Retina (tissue), 1 donor: ENCODE measurements at regions not wholly inside any gene's neighbourhood (a gene's known extent, or its start where the extent isn't known, plus 50 kb on each side); places are given as distances from the start of the nearest gene placed in this dataset.
A peak's percentile ranks its signal among the peaks of the same experiment; 100 is the strongest.
"Not testable (repeated sequence)": the region's sequence is repeated elsewhere in the genome, so short reads cannot be mapped to it uniquely, and the experiment has no call there.

Experiments used
- DNase-seq: peaks from one replicate; pipeline ENCODE4 v3.0.0-alpha.2; 2016

- DNase-seq = peak; percentile 18
Measured at GRCh38 chr12:76666290-76666835, 97.6 kb upstream of the ZDHHC17 start.

GRCh38 chr12:76669981-76670380 is 93.9 kb upstream of the ZDHHC17 start:
- DNase-seq = no peak

- DNase-seq = no peak
Measured at GRCh38 chr12:76670776-76671175, 93.1 kb upstream of the ZDHHC17 start.

DNA sequence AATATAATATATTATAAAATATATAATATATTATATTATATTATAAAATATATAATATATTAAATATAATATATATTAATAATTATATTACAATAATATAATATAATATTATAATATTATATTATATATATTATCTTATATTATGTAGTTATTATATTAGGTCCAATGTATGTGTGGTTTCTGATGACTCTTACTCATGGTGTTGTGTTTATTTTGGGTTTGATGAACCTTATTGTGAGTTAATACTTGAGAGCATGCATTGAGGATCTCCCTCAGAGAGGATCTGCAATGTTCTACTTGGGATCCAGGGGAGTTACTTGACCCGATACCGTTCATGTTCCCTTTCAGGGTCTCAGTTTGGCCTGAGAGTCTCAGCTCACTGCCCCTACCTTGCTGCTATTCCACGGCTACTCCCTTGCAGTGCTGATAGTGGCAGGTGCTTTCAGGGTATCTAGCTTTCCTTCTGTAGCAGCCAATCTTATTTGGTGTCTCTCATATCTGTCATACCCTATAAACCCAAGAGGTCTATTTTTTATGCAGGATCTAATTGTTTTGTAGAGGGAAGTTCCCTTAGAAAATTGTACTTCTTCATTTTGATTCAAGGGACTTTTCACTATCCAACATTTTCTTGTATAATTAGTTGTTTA is 89.1 kb upstream of the ZDHHC17 start:
- no peak for DNase-seq

DNA sequence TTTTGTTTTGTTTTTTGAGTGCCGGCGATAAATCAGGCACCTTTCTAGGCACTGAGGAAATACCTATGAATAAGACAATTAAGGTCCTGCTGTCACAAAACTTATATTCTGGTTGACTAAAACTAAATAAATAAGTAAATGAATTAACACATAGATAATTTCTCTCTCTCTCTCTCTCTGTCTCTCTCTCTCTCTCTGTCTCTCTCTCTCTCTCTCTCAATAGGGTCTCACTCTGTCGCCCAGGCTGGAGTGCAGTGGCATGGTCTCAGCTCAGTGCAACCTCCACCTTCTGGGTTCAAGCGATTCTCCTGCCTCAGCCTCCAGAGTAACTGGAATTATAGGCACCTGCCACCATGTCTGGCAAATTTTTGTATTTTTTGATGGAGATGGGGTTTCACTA is 87.7 kb upstream of the ZDHHC17 start:
- not testable (repeated sequence) for DNase-seq

GRCh38 chr12:76678992-76679391 is 84.9 kb upstream of the ZDHHC17 start:
- no peak for DNase-seq

GRCh38 chr12:76679778-76680177 is 84.1 kb upstream of the ZDHHC17 start:
- no peak for DNase-seq

GRCh38 chr12:76680940-76681339 is 83.0 kb upstream of the ZDHHC17 start:
- DNase-seq = no peak

DNA sequence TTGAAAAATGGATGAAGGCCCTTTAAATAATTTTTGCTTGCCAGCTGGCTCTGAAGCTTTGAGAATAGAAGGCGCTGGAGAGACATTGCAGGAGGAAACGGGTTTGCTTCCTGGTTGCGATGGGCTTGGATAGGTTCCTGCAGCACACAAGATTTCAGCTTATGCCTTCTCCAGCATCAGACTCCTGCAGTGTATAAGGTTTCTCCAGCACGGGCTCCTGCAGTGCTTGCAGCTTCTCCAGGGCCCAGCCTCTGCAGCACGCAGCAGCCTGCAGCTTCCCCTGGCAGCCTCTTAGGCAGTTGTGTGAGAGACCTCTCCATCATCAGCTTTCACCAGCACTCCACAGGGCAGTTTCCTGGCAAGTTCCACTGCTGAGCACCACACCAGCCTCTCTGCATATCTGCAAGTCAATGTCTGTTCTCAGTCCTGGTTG is 78.7 kb upstream of the ZDHHC17 start:
- peak; percentile 38 for DNase-seq

- no peak for DNase-seq
Measured at GRCh38 chr12:76687981-76688380, 75.9 kb upstream of the ZDHHC17 start.

DNA sequence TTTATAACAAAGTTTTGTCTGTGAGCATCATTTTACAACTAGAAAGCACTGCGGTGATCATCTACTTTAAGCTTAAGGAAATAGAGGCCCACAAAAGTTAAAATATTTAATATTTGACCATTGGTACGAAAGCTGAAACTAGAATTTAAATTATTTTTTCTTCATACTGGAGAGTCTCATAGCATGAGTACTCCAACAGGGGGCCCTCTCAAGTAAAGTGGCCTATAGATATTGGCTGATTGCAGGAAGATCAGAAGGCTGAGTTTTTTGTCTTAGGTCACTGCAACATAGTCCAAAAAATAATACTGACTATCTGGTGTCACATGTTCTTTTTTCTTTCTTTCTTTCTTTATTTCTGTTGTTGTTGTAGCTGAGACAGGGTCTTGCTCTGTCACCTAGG is 75.3 kb upstream of the ZDHHC17 start:
- DNase-seq = no peak

GRCh38 chr12:76690921-76691700 is 72.8 kb upstream of the ZDHHC17 start:
- no peak for DNase-seq

GRCh38 chr12:76692846-76693245 is 71.1 kb upstream of the ZDHHC17 start:
- no peak for DNase-seq

DNA sequence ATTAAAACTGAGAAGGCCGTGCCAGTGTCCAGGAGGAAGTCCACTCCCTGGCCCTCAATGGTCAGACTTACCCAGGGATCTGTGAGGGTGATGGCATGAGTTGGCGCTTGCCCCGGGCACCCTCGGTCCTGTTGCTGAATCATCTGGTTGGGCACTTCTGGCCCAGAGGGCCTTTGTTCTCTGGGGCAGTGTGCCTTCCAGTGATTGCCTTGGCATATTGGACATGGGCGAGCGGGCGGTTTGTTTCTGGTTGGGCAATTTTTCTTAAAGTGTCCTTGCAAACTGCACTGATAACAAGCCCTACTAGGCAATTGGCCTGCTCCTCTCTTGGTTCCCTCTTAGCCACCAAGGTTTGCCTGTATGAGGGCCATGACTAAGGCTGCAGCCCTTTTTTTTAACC is 69.5 kb upstream of the ZDHHC17 start:
- DNase-seq = no peak

DNA sequence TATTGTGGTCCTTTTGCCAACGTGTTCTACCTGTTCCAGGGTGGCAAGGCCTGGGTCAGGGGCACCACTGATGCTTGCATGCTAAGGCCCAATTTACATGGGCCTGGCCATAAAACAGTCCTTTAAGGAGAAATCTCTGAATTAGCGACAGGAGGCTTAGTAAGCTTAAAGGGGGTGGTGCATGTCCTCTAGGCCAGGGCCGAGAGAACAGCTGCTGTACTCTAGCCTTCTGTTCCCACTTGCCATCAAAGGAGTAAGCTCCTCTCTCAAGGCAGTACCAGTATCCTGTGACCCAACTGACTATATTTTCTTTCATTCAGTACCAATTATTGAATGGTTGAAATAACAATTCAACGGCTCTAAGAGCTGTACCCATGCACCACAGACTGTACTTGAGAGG is 67.7 kb upstream of the ZDHHC17 start:
- no peak for DNase-seq

DNA sequence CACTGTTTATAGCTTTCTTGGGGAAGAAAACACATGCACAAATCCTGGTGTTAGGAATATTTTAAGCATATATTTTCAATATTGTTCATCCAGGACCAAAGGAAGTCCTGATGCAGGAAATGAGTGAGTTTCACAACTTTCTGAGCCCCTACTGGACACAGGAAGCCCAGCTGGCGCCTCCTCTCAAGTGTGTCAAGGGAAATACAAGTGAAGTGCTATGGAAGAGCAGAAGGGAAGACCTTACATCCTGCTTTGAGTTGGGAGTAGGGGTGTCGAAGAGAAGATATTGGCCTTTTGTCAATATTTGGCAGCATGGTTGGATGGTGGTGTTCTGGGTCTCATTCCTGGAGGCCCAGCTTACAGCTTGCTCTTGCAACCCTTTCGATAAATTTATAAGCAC is 66.1 kb upstream of the ZDHHC17 start:
- no peak for DNase-seq

GRCh38 chr12:76698316-76698715 is 65.6 kb upstream of the ZDHHC17 start:
- DNase-seq = no peak

- no peak for DNase-seq
Measured at GRCh38 chr12:76698966-76699365, 64.9 kb upstream of the ZDHHC17 start.

DNA sequence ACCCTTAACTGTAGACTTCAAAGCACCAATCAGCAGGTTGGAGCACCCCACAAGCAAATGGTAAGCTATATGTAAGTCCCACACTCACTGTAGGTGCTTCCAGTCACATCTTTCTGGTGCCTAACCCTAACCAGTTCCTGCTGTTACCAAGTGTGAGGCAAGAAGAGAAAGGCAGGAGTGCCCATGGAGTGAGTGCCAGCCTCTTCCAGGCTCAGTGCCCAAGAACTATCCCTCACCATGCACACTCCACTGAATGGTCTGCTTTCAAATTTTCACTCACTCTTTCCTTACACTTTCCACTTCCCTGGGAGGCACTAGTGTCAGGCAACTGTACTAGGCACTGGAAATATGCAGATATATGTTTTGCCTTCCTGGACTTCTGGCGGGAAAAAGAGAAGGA is 62.2 kb upstream of the ZDHHC17 start:
- DNase-seq = no peak

DNA sequence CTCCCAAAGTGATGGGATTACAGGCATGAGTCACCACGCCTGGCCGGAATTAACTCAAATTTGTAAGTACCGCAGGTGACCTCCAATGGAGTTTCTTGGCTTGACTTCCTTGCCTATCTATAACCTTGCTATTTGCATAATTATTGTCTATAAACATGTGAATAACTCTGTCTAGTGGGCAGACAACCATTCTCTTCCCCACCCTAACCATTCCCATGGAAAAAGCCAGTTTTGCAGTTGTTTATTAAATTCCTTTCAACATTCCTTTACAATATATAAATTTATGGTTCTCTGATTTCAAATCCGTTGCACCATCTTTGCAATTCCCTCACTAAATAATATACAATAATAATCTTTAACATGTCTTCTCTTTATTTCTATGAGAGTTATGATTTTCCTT is 61.0 kb upstream of the ZDHHC17 start:
- DNase-seq = no peak

DNA sequence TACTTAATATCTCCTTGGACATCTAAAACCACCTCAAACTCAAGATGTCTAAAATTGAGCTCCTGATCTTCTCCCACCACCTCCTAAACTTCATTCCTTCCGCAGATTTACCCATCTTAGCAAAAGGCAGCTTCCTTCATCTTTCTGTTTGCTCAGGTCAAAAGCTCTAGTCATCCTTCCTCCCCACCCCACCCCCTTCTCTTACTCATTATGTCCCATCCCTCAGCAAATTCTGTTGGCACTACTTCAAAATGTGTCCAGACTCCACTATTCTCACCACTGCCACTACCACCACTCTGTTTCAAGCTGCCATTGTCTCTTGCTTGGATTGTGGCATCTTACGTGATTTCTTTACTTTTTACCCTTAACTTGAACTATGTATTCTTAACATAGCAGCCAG is 59.2 kb upstream of the ZDHHC17 start:
- no peak for DNase-seq

- DNase-seq = no peak
Measured at GRCh38 chr12:76706101-76706500, 57.8 kb upstream of the ZDHHC17 start.

- DNase-seq = no peak
Measured at GRCh38 chr12:76706761-76707160, 57.2 kb upstream of the ZDHHC17 start.

GRCh38 chr12:76707772-76708171 is 56.1 kb upstream of the ZDHHC17 start:
- DNase-seq = no peak
